Central memory CD8-positive, alpha-beta T cell (primary cell): ENCODE measurements at regions not wholly inside any gene's neighbourhood (a gene's known extent, or its start where the extent isn't known, plus 50 kb on each side); places are given as distances from the start of the nearest gene placed in this dataset.

ENCODE experiments used
- ATAC-seq: fragments of 150-1000 bp; cut with Tn5 transposase; replicated peaks from 2 replicates; pipeline ENCODE4 v1.10.0; 2022; ENCODE audit warnings: mild to moderate bottlenecking, moderate FRiP score, moderate number of reproducible peaks; ENCODE audit not compliant: poor library complexity, severe bottlenecking; ENCODE audit errors: extremely low read depth
- DNase-seq, 2 donors: peaks; one replicate each; pipeline ENCODE4 v3.0.0; 2021; ENCODE audit warnings: low spot score in 2 of 2
- H3K27ac Mint-ChIP-seq: one replicate; pipeline ENCODE4 v1.8.0; 2022; ENCODE audit warnings: low read depth, mild to moderate bottlenecking, moderate library complexity, mixed read lengths
- H3K27me3 Mint-ChIP-seq: one replicate; pipeline ENCODE4 v1.8.0; 2022; ENCODE audit warnings: mixed read lengths
- H3K36me3 Mint-ChIP-seq: one replicate; pipeline ENCODE4 v1.8.0; 2022; ENCODE audit warnings: mild to moderate bottlenecking, moderate library complexity, mixed read lengths; ENCODE audit not compliant: insufficient read depth
- H3K4me1 Mint-ChIP-seq: one replicate; pipeline ENCODE4 v1.8.0; 2022; ENCODE audit warnings: mixed read lengths
- H3K4me3 Mint-ChIP-seq: one replicate; pipeline ENCODE4 v1.8.0; 2022; ENCODE audit warnings: mild to moderate bottlenecking, moderate library complexity, mixed read lengths
- H3K9me3 Mint-ChIP-seq: one replicate; pipeline ENCODE4 v1.8.0; 2022; ENCODE audit warnings: mixed read lengths

DNA sequence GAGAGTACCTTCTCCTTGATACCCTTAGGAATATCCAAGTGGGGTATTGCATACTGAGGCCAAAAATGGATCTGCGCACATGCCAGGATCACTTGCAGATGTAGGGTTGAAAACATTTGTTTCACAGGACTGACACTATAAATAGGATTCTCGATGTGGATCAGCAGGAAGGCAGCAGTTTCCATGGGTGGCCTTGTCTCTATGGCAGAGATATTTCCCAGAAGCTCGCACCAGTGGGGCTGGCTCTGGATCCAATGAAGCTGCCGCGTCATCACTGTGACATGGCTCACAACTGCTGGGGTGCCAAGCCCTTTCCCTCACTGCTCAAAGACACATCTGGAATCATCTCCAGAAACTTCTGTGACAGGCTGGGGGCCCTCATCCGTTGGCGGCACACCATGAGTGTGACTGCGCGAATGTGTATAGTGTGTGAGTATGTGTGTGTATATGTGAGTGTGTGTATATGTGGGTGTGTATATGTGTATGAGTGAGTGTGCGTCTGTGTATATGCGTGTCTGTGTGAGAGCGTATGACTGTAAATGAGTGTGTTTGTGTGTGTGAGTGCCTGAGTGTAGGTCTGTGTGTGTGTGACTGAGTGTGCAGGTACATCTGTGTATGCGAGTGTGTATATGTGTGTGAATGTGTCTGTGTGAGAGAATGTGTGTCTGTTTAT, 182.5 kb downstream of the GAS1 start:
- no peak for DNase-seq
- Mint-ChIP-seq H3K4me3 (no peak overlapping the region), H3K27ac (no peak overlapping the region), H3K4me1 (no peaks in the 10 kb centered on the region), H3K36me3 (no peaks in the 10 kb centered on the region), H3K9me3 (no peaks in the 10 kb centered on the region), H3K27me3 (peaks cover 11% of the 10 kb centered on the region)
- ATAC-seq, result no peak

DNA sequence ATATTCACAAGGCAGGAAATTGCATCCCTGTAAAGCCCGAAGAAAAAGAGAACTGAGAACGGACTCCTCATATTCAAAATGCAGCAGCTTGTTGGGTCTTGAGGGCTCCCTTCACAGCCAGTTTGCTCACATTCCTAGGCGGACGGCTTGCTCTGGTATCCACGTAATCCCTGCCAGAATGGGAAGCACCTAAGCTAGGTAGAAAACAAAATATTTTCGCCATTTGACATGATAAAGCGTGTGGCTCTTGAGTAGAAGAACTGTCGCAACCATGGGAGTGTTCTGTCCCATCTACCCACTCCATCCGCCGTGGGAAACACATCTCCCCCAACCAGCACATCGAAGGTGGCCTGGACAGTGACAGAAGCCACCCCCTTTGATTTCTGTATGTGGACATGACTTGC, 183.1 kb downstream of the GAS1 start:
- no peaks in the 10 kb centered on the region for H3K9me3 Mint-ChIP-seq
- ATAC-seq (no peak), DNase-seq (no peak)
- no peaks in the 10 kb centered on the region for H3K4me1 Mint-ChIP-seq
- H3K27ac Mint-ChIP-seq, result no peak overlapping the region
- H3K36me3 Mint-ChIP-seq, result no peaks in the 10 kb centered on the region
- H3K4me3 Mint-ChIP-seq, result no peak overlapping the region
- peaks cover 11% of the 10 kb centered on the region for H3K27me3 Mint-ChIP-seq

GRCh38 chr9:86763791-86764190, 183.5 kb downstream of the GAS1 start:
- Mint-ChIP-seq H3K27me3 (peaks cover 9% of the 10 kb centered on the region), H3K9me3 (no peaks in the 10 kb centered on the region), H3K27ac (no peak overlapping the region), H3K4me1 (no peaks in the 10 kb centered on the region), H3K36me3 (no peaks in the 10 kb centered on the region), H3K4me3 (no peak overlapping the region)
- DNase-seq (no peak), ATAC-seq (no peak)

DNA sequence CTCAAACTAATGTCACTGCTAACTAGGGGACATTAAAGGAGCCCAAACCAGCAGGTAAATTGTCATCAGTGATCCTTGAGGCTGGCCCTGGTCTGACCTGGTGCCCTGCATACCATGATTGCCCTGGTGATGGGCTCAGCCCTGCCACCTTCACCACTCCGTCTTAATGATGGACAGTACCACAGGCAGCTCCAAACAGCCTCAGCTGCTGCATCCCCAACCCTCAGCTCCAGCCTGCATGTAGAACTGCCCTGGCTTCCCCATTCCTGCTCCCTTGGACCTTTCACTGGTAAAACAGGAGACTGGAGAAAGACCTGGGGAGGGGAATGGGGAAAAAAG, 190.0 kb downstream of the GAS1 start:
- Mint-ChIP-seq H3K36me3 (no peaks in the 10 kb centered on the region), H3K4me3 (no peak overlapping the region), H3K27ac (no peak overlapping the region), H3K9me3 (no peaks in the 10 kb centered on the region), H3K4me1 (no peaks in the 10 kb centered on the region), H3K27me3 (peaks cover 3% of the 10 kb centered on the region)
- DNase-seq (no peak), ATAC-seq (no peak)

- DNase-seq (no peak), ATAC-seq (no peak)
- no peak overlapping the region for H3K4me3 Mint-ChIP-seq
- no peaks in the 10 kb centered on the region for H3K36me3 Mint-ChIP-seq
- no peak overlapping the region for H3K27ac Mint-ChIP-seq
- H3K27me3 Mint-ChIP-seq, result peaks cover 8% of the 10 kb centered on the region
- no peaks in the 10 kb centered on the region for H3K9me3 Mint-ChIP-seq
- no peaks in the 10 kb centered on the region for H3K4me1 Mint-ChIP-seq
Observed at GRCh38 chr9:86756576-86757381, 190.5 kb downstream of the GAS1 start.

DNA sequence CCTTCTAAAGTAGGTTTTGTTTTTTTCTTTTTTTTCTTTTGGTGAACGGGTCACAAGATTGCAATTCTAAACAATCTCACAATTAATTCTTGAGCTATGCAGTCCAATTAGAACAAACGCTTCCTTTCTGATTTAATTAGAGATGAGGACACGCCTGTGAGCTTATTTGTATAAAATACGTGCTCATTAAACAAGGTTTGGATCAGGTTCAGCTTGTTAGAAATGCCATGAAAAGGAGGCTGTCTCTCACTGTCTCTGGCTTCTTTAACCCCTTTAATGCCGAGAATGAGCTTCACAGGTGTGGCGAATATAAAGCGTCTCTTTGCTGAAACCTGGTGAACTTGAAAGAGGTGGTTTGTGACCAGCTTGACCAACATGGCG, 191.8 kb downstream of the GAS1 start:
- Mint-ChIP-seq H3K9me3 (no peaks in the 10 kb centered on the region), H3K27ac (no peak overlapping the region), H3K36me3 (no peaks in the 10 kb centered on the region), H3K4me1 (no peaks in the 10 kb centered on the region), H3K4me3 (no peak overlapping the region), H3K27me3 (peaks cover 16% of the 10 kb centered on the region)
- DNase-seq (no peak), ATAC-seq (no peak)

DNA sequence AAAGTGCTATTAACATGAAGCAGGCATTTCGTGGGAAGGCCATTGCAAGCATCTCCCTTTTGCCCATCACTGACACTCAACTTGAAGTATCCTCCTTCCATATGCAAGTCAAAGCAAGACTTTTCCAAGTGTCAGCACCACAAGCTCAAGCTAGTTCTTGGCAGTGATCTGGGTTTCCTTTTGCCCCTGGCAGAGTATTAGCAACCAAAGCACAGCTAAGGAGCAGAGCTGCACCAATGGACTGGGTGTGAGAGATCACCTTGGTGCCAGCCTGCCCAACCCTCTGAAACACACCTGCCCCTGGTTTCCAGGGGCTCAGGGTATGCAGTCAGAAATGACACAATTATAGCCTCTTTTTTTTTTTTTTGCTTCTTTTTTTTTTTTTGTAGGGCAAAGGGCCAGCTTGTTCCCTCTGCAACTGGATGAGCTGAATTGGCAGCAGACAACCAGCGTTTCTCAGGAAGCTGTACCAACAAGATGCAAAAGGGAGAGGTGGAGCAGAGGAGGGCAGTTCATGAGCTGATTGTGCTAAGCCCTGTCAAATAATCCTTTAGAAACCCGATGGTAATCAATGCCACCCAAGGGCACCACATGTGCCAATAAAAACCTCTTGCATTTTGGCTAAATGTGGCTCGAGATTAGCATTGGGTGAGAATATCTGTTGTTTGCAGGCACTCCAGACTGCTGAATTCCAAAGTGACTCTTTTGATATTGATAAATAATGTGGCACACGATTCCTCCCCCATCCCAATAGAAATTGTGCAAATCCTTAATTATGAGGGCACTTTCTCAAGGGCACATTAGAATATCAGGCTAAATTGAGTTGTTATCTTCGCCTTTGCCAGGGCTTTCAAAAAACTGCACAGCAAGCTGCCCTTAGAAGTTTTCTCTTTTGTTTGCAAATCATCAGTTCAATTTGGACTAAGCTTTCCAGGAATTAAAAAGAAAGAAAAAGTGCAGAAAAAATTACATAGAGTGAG, 192.4 kb downstream of the GAS1 start:
- H3K36me3 Mint-ChIP-seq, result no peaks in the 10 kb centered on the region
- peaks cover 16% of the 10 kb centered on the region for H3K27me3 Mint-ChIP-seq
- no peak overlapping the region for H3K27ac Mint-ChIP-seq
- H3K4me3 Mint-ChIP-seq, result no peak overlapping the region
- H3K4me1 Mint-ChIP-seq, result no peaks in the 10 kb centered on the region
- no peak for ATAC-seq
- H3K9me3 Mint-ChIP-seq, result no peaks in the 10 kb centered on the region
- no peak for DNase-seq

DNA sequence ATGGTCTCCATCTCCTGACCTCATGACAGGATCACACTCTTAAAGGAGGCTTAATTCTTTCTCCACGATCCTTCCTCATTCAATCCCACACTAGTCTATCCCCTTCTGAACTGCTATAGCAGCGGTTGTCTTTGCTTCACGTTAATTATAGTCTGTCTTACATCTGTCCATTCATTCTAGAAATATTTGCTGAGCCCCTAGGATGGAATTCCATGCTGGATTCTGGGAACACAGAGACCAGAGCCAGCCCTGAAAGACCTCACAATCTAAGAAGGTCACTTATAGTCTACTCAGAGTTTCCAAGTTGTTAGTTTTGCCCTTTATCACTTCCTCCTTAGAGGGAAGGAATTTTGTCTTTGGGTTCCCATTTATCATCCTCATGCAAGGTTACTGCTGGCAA, 193.5 kb downstream of the GAS1 start:
- no peaks in the 10 kb centered on the region for H3K4me1 Mint-ChIP-seq
- no peaks in the 10 kb centered on the region for H3K9me3 Mint-ChIP-seq
- H3K36me3 Mint-ChIP-seq, result no peaks in the 10 kb centered on the region
- H3K4me3 Mint-ChIP-seq, result no peak overlapping the region
- no peak for ATAC-seq
- peaks cover 16% of the 10 kb centered on the region for H3K27me3 Mint-ChIP-seq
- no peak overlapping the region for H3K27ac Mint-ChIP-seq
- DNase-seq, result no peak

DNA sequence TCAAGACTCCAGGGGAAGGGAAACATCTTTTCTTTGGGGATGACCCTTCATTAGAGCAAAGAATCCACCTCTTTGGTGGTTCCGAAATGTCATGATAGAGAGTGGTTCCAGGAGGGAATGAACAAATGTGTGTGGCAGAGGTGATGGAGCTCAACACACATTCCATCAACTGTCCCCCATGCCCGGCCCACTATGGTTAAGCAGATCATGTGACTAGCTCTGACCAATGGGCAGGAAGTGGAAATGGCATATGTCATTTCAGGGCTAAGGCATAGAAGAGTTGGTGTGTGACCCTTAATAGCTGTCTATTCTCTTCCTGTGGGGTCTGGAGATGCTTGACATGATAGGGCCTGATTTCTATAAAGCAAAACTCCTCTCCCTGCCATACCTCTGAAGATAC, 194.6 kb downstream of the GAS1 start:
- Mint-ChIP-seq H3K9me3 (no peaks in the 10 kb centered on the region), H3K4me3 (no peak overlapping the region), H3K4me1 (no peaks in the 10 kb centered on the region), H3K36me3 (no peaks in the 10 kb centered on the region), H3K27me3 (peaks cover 16% of the 10 kb centered on the region), H3K27ac (no peak overlapping the region)
- DNase-seq, result no peak
- ATAC-seq, result no peak

DNA sequence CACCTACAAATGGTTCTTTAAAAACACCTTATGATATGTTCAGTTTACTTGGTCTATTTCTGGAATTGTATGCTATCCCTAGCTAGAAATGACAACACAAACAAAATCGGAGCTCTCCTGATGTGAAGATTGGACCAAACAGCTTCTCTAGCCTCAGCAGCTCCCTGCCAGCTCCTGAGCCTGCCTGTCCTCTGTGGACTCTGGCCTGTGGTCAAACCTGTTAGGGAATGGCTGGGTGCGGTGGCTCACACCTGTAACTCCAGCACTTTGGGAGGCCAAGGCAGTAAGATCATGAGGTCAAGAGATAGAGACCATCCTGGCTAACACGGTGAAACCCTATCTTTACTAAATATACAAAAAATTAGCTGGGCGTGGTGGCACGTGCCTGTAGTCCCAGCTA, 195.3 kb downstream of the GAS1 start:
- H3K4me3 Mint-ChIP-seq, result no peak overlapping the region
- no peaks in the 10 kb centered on the region for H3K4me1 Mint-ChIP-seq
- ATAC-seq (no peak), DNase-seq (no peak)
- H3K9me3 Mint-ChIP-seq, result no peaks in the 10 kb centered on the region
- H3K27me3 Mint-ChIP-seq, result peaks cover 16% of the 10 kb centered on the region
- H3K36me3 Mint-ChIP-seq, result no peaks in the 10 kb centered on the region
- no peak overlapping the region for H3K27ac Mint-ChIP-seq

- DNase-seq (no peak), ATAC-seq (no peak)
- Mint-ChIP-seq H3K4me1 (no peaks in the 10 kb centered on the region), H3K27ac (no peak overlapping the region), H3K4me3 (no peak overlapping the region), H3K36me3 (no peaks in the 10 kb centered on the region), H3K27me3 (peaks cover 16% of the 10 kb centered on the region), H3K9me3 (no peaks in the 10 kb centered on the region)
Observed at GRCh38 chr9:86751207-86751606, 196.1 kb downstream of the GAS1 start.

DNA sequence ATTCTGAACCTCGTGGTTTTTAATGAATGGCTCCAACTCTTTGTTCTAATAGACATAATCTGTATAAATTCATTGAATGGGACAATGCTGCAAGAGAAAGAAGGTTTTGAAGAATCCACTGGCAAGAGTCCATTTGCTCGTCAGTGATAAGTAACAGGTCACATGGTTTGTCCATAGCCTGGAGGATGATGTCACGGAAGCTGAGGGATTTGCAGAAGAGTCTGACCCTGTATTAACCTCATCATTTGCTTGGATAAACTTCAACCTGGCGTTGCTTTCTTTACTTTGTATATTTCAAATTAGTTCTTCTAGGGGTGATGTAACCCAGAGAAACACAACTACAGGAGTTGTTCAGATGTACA, 197.4 kb downstream of the GAS1 start:
- Mint-ChIP-seq H3K4me3 (no peak overlapping the region), H3K4me1 (no peaks in the 10 kb centered on the region), H3K27ac (no peak overlapping the region), H3K36me3 (no peaks in the 10 kb centered on the region), H3K9me3 (no peaks in the 10 kb centered on the region), H3K27me3 (peaks cover 16% of the 10 kb centered on the region)
- ATAC-seq (no peak), DNase-seq (no peak)
